OCI-LY1 (cell line): ENCODE measurements at regions not wholly inside any gene's neighbourhood (a gene's known extent, or its start where the extent isn't known, plus 50 kb on each side); places are given as distances from the start of the nearest gene placed in this dataset.

Experiments
- EZH2 ChIP-seq: fragments of 200-600 bp; sonication (generic), shearing (Covaris generic); IDR thresholded peaks from 2 replicates; pipeline ENCODE4 v1.8.0; 2017; ENCODE audit warnings: borderline replicate concordance, mixed run types, mild to moderate bottlenecking, antibody characterized with exemption, low read length, moderate library complexity, mixed read lengths
- TF ChIP-seq, protein P1 (sequence below): fragments of 200-600 bp; sonication (generic), shearing (Covaris generic); IDR thresholded peaks from 2 replicates; pipeline ENCODE4 v1.5.1; 2017; ENCODE audit warnings: mild to moderate bottlenecking, antibody characterized with exemption, low read length, moderate library complexity, mixed read lengths

DNA sequence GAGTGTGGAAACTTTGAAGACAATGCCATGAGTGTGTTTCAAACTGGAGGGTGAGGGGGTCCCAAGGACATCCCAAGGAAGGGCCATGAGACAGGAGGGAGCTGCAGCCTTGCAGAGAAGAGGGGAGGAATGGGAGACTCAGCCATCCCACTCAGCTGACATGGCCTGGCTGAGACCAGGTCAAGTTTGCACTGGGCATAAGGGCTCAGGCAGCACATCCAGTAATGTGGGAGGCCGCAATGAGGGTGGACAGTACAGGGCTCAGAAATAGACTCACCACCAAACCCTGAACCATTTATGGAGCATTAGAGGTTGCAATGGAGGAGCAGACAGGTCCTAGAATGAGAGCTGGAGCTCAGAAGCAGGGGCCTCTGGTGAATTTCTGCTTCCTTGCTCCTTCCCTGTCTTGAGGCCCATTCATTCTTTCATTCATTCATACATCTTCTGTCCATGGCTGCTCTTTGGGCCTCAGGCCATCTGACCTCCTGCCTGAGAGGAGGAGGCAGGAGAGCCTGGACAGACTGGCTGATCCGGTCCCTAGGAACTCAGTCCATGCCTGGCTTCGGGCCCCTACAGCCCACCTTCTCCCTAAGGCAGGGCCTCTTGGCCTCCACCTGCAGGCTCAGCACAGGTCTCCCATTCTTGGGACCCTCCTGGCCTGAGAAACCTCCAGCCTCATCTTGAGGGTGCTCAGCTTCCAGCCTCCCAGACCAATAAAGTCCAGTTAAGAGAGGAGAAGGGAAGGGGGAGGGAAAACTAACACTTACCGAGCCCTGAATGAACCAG is 70.5 kb upstream of the CDH5 start:
- TF ChIP-seq, protein P1, sequence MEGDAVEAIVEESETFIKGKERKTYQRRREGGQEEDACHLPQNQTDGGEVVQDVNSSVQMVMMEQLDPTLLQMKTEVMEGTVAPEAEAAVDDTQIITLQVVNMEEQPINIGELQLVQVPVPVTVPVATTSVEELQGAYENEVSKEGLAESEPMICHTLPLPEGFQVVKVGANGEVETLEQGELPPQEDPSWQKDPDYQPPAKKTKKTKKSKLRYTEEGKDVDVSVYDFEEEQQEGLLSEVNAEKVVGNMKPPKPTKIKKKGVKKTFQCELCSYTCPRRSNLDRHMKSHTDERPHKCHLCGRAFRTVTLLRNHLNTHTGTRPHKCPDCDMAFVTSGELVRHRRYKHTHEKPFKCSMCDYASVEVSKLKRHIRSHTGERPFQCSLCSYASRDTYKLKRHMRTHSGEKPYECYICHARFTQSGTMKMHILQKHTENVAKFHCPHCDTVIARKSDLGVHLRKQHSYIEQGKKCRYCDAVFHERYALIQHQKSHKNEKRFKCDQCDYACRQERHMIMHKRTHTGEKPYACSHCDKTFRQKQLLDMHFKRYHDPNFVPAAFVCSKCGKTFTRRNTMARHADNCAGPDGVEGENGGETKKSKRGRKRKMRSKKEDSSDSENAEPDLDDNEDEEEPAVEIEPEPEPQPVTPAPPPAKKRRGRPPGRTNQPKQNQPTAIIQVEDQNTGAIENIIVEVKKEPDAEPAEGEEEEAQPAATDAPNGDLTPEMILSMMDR: no peak
- TF ChIP-seq EZH2: no peak
